Keratinocyte (primary cell): ENCODE measurements at regions not wholly inside any gene's neighbourhood (a gene's known extent, or its start where the extent isn't known, plus 50 kb on each side); places are given as distances from the start of the nearest gene placed in this dataset.
A peak's percentile ranks its signal among the peaks of the same experiment; 100 is the strongest.

ENCODE experiments used
- DNase-seq: peaks from one replicate; pipeline ENCODE4 v3.0.0-alpha.2; 2011; ENCODE audit warnings: low read depth, missing footprints, low spot score
- FAIRE-seq: peaks from 2 replicates; lab custom pipeline; 2011; peaks lifted over from hg19 to GRCh38; lab: Jason Lieb, UNC
- H2AFZ ChIP-seq: 2 replicates; pipeline ENCODE4 v1.6.0; 2012; ENCODE audit warnings: low read length, control low read depth, inconsistent platforms; ENCODE audit not compliant: control insufficient read depth
- H3K27ac ChIP-seq: 2 replicates; pipeline ENCODE4 v1.5.1; 2011; ENCODE audit warnings: low read length; ENCODE audit not compliant: control insufficient read depth, insufficient read depth
- H3K27me3 ChIP-seq: 3 replicates; pipeline ENCODE4 v1.6.0; 2011; ENCODE audit warnings: low read length; ENCODE audit not compliant: control insufficient read depth, insufficient read depth; ENCODE audit errors: extremely low read depth
- H3K36me3 ChIP-seq, 2 experiments: 2 replicates in 1 of 2; 3 replicates in 1 of 2; pipeline ENCODE4 v1.5.1; 2011; ENCODE audit warnings: low read length in 2 of 2, mild to moderate bottlenecking in 1 of 2; ENCODE audit not compliant: control insufficient read depth in 2 of 2, insufficient read depth in 2 of 2; ENCODE audit errors: extremely low read depth in 1 of 2
- H3K4me1 ChIP-seq: 3 replicates; pipeline ENCODE4 v1.5.1; 2011; ENCODE audit warnings: low read length; ENCODE audit not compliant: control insufficient read depth, insufficient read depth; ENCODE audit errors: extremely low read depth
- H3K4me2 ChIP-seq: 3 replicates; pipeline ENCODE4 v1.6.0; 2011; ENCODE audit warnings: low read depth, low read length; ENCODE audit not compliant: control insufficient read depth, insufficient read depth; ENCODE audit errors: extremely low read depth
- H3K4me3 ChIP-seq, 3 experiments: fragments of 200-600 bp in 1 of 3; sonication (generic) in 1 of 3; 2 replicates in 2 of 3; 3 replicates in 1 of 3; pipeline ENCODE4 v1.5.1; 2011 to 2016; ENCODE audit warnings: low read length in 3 of 3, mild to moderate bottlenecking in 3 of 3, control low read depth in 2 of 3, inconsistent platforms in 1 of 3, low read depth in 1 of 3, mixed read lengths in 1 of 3, mixed run types in 1 of 3, moderate library complexity in 1 of 3; ENCODE audit not compliant: control insufficient read depth in 2 of 3, insufficient read depth in 2 of 3; ENCODE audit errors: extremely low read depth in 1 of 3
- H3K79me2 ChIP-seq: 2 replicates; pipeline ENCODE4 v1.6.0; 2012; ENCODE audit warnings: low read length; ENCODE audit not compliant: control insufficient read depth, insufficient read depth
- H3K9ac ChIP-seq: 3 replicates; pipeline ENCODE4 v1.6.0; 2011; ENCODE audit warnings: low read length; ENCODE audit not compliant: control insufficient read depth, insufficient read depth; ENCODE audit errors: extremely low read depth
- H3K9me1 ChIP-seq: 3 replicates; pipeline ENCODE4 v1.6.0; 2011; ENCODE audit warnings: low read length; ENCODE audit not compliant: control insufficient read depth, insufficient read depth; ENCODE audit errors: extremely low read depth
- H3K9me3 ChIP-seq: 2 replicates; pipeline ENCODE4 v1.5.1; 2012; ENCODE audit warnings: low read depth, low read length; ENCODE audit not compliant: control insufficient read depth
- H4K20me1 ChIP-seq: 3 replicates; pipeline ENCODE4 v1.6.0; 2011; ENCODE audit warnings: low read length; ENCODE audit not compliant: control insufficient read depth, insufficient read depth; ENCODE audit errors: extremely low read depth
- CTCF ChIP-seq, 3 experiments: IDR thresholded peaks in 1 of 3; conservative IDR thresholded peaks in 1 of 3; optimal IDR thresholded peaks in 1 of 3; 2 replicates in 2 of 3; 3 replicates in 1 of 3; pipeline versions ENCODE3 to v1.5.1; 2011; ENCODE audit warnings: low read length in 3 of 3, mild to moderate bottlenecking in 3 of 3, moderate library complexity in 2 of 3, control low read depth in 1 of 3, inconsistent platforms in 1 of 3; ENCODE audit not compliant: insufficient read depth in 2 of 3; ENCODE audit errors: extremely low read depth in 1 of 3
- EZH2 ChIP-seq: IDR thresholded peaks from one replicate; pipeline ENCODE4 v1.6.1; 2012; ENCODE audit warnings: inconsistent platforms, mild to moderate bottlenecking, low read length, moderate library complexity
- dilution Hi-C: fragments of 300-500 bp; cut with MboI; formaldehyde crosslinking; loops from one replicate; pipeline ENCODE4 v1.7.0; 2020; ENCODE audit warnings: low sequenced_read_pairs; ENCODE audit not compliant: extremely low pct_ligation_motif_present

GRCh38 chr2:143936538-143936847 lies 583.4 kb downstream of the ZEB2 start:
- H3K4me3 ChIP-seq: peak overlapping the region; percentile 43 to 75 (median 63)
- TF ChIP-seq CTCF (optimal IDR thresholded peaks at IDR 0.05 in 1 of 3, IDR thresholded peaks at IDR 0.05 in 1 of 3, conservative IDR thresholded peaks at IDR 0.05 in 1 of 3; ENCODE audit: extremely low read depth in 1 of 3, insufficient read depth in 2 of 3, low read length in 3 of 3): no peak
- H3K9ac ChIP-seq: no peak overlapping the region
- H3K27me3 ChIP-seq: peaks cover 7% of the 10 kb centered on the region
- H3K4me1 ChIP-seq: peaks cover 3% of the 10 kb centered on the region
- no peaks in the 10 kb centered on the region for H3K9me1 ChIP-seq
- H2AFZ ChIP-seq: peak overlapping the region; percentile 78
- no peak for DNase-seq
- no peak for FAIRE-seq
- peak overlapping the region; percentile 88 for H3K4me2 ChIP-seq
- no peaks in the 10 kb centered on the region for H3K36me3 ChIP-seq
- H3K9me3 ChIP-seq: no peaks in the 10 kb centered on the region
- no peaks in the 10 kb centered on the region for H4K20me1 ChIP-seq
- dilution Hi-C loops: no loop called here
- H3K27ac ChIP-seq: no peak overlapping the region
- no peaks in the 10 kb centered on the region for H3K79me2 ChIP-seq

- no peak overlapping the region for H2AFZ ChIP-seq
- no peak overlapping the region for H3K9ac ChIP-seq
- DNase-seq (no peak), FAIRE-seq (no peak)
- peaks cover 7% of the 10 kb centered on the region for H3K27me3 ChIP-seq
- no peak overlapping the region for H3K27ac ChIP-seq
- dilution Hi-C loops: no loop called here
- peaks cover 3% of the 10 kb centered on the region for H3K4me1 ChIP-seq
- TF ChIP-seq CTCF (optimal IDR thresholded peaks at IDR 0.05 in 1 of 3, IDR thresholded peaks at IDR 0.05 in 1 of 3, conservative IDR thresholded peaks at IDR 0.05 in 1 of 3; ENCODE audit: extremely low read depth in 1 of 3, insufficient read depth in 2 of 3, low read length in 3 of 3): no peak
- TF ChIP-seq EZH2: no peak
- no peaks in the 10 kb centered on the region for H3K9me1 ChIP-seq
- H3K4me2 ChIP-seq: no peak overlapping the region
- H3K4me3 ChIP-seq: no peak overlapping the region
- no peaks in the 10 kb centered on the region for H3K36me3 ChIP-seq
- H4K20me1 ChIP-seq: no peaks in the 10 kb centered on the region
- no peaks in the 10 kb centered on the region for H3K9me3 ChIP-seq
- no peaks in the 10 kb centered on the region for H3K79me2 ChIP-seq
Measured at GRCh38 chr2:143935482-143935752, 584.5 kb downstream of the ZEB2 start.
